ENCODE measurements at regions not wholly inside any gene's neighbourhood (a gene's known extent, or its start where the extent isn't known, plus 50 kb on each side); places are given as distances from the start of the nearest gene placed in this dataset.

DNA sequence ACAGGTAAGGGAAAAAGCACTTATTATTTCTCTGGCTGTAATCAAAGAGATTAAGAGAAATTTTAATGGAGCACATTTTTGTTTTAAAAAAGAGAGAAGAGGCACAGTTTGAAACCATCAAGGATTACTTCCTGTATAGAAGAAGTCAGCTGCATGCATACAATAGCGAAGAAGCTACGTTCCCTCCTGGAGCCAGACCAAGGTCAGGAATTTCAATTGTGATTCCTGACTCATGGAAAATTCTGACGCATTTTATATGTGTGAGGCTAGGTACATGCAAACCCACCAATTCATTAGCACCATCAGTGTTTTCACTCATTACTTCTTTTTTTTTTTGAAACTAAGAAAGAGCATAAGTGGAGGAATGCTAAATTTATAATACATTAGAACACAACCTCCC lies 232.7 kb upstream of the SGK1 start:
- DNase-seq, result no peak
- Mint-ChIP-seq H3K9me3 (no peaks in the 10 kb centered on the region), H3K4me1 (peaks cover 9% of the 10 kb centered on the region), H3K36me3 (ENCODE audit: low read depth) (no peaks in the 10 kb centered on the region), H3K27ac (no peak overlapping the region), H3K4me3 (no peak overlapping the region), H3K27me3 (ENCODE audit: low read depth, poor library complexity) (no peaks in the 10 kb centered on the region)
- TF ChIP-seq, protein P1, sequence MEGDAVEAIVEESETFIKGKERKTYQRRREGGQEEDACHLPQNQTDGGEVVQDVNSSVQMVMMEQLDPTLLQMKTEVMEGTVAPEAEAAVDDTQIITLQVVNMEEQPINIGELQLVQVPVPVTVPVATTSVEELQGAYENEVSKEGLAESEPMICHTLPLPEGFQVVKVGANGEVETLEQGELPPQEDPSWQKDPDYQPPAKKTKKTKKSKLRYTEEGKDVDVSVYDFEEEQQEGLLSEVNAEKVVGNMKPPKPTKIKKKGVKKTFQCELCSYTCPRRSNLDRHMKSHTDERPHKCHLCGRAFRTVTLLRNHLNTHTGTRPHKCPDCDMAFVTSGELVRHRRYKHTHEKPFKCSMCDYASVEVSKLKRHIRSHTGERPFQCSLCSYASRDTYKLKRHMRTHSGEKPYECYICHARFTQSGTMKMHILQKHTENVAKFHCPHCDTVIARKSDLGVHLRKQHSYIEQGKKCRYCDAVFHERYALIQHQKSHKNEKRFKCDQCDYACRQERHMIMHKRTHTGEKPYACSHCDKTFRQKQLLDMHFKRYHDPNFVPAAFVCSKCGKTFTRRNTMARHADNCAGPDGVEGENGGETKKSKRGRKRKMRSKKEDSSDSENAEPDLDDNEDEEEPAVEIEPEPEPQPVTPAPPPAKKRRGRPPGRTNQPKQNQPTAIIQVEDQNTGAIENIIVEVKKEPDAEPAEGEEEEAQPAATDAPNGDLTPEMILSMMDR (IDR thresholded peaks at IDR 0.05), result no peak

DNA sequence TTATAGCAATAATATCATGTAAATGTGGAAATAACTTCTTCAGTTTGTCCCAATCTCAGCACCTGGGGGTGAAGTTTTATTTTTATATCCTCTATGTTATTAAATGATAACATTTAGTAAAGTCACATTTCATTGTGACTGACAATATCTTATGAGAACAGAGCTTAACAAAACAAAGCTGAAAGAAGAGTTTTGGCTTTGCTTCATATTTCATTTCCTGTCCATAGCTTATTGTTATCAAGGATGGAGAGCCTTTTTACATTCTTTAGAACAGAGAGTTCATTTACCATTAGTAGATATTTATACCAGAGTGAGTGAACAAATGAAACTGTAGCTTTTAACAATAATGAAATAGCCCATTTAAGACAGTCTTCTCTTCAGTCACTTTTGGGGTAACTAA lies 231.9 kb upstream of the SGK1 start:
- TF ChIP-seq, protein P1 (IDR thresholded peaks at IDR 0.05), result no peak
- no peaks in the 10 kb centered on the region for H3K27me3 Mint-ChIP-seq (ENCODE audit: low read depth, poor library complexity)
- no peaks in the 10 kb centered on the region for H3K36me3 Mint-ChIP-seq (ENCODE audit: low read depth)
- H3K9me3 Mint-ChIP-seq, result no peaks in the 10 kb centered on the region
- peaks cover 9% of the 10 kb centered on the region for H3K4me1 Mint-ChIP-seq
- no peak overlapping the region for H3K27ac Mint-ChIP-seq
- DNase-seq, result no peak
- H3K4me3 Mint-ChIP-seq, result no peak overlapping the region

DNA sequence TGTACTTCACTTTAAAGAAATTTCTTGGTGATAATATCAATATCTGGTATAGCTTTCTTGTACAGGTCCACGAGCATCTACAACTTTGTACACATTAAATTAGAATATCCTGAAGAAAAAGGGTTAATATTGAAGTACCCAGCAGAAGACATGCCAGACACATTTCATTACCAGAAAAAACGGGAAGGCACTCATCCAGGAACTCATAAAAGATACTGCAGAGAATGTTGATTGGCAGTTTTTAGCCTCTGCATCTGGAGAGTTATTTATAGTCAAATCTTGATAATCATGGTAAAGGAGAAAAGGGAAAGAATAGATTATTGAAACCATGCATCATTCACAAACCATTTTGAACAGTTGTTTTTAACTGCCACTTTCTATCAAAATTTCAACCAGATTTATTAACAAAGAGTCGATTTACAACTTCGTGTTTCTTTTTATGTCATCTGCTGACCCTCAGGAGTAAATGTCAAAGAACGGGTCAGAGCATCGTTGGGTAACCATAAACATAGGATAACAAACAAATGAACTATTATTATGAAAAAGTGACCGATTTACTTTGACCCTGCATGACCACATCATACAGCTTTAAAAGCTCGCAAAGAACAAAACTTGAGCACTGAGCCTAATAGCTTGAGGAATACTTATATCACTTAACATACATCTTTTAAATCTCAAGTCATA lies 229.2 kb upstream of the SGK1 start:
- no peaks in the 10 kb centered on the region for H3K36me3 Mint-ChIP-seq (ENCODE audit: low read depth)
- H3K9me3 Mint-ChIP-seq, result no peaks in the 10 kb centered on the region
- H3K4me1 Mint-ChIP-seq, result peaks cover 9% of the 10 kb centered on the region
- TF ChIP-seq, protein P1 (IDR thresholded peaks at IDR 0.05), result no peak
- no peak overlapping the region for H3K4me3 Mint-ChIP-seq
- H3K27me3 Mint-ChIP-seq (ENCODE audit: low read depth, poor library complexity), result no peaks in the 10 kb centered on the region
- no peak for DNase-seq
- H3K27ac Mint-ChIP-seq, result no peak overlapping the region

- peaks cover 7% of the 10 kb centered on the region for H3K4me1 Mint-ChIP-seq
- no peaks in the 10 kb centered on the region for H3K27me3 Mint-ChIP-seq (ENCODE audit: low read depth, poor library complexity)
- no peaks in the 10 kb centered on the region for H3K36me3 Mint-ChIP-seq (ENCODE audit: low read depth)
- no peak overlapping the region for H3K4me3 Mint-ChIP-seq
- no peak for DNase-seq
- TF ChIP-seq, protein P1 (IDR thresholded peaks at IDR 0.05), result no peak
- H3K9me3 Mint-ChIP-seq, result no peaks in the 10 kb centered on the region
- no peak overlapping the region for H3K27ac Mint-ChIP-seq
Measured at GRCh38 chr6:134544737-134545136, 226.8 kb upstream of the SGK1 start.

DNA sequence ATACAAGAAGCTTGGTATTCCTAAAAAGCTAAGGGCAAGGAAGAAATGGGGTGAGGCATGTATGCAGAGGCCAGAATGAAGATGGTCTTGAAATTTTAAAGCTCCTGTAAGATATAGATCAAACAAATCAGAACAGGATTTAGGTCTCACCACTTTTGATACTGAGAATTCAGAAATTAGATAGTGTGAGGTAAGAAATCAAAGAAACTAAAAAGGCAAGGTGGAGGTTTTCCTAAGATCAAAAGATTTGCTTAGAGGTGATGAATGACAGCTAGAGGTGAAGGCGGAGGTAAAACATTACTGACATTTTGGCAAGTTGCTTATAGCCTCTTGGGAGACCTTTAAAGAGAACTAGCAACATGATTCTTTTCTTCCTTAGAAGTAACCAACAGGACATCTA lies 225.2 kb upstream of the SGK1 start:
- Mint-ChIP-seq H3K27me3 (ENCODE audit: low read depth, poor library complexity) (no peaks in the 10 kb centered on the region), H3K4me3 (no peak overlapping the region), H3K4me1 (peaks cover 8% of the 10 kb centered on the region), H3K9me3 (no peaks in the 10 kb centered on the region), H3K36me3 (ENCODE audit: low read depth) (no peaks in the 10 kb centered on the region), H3K27ac (no peak overlapping the region)
- TF ChIP-seq, protein P1 (IDR thresholded peaks at IDR 0.05), result no peak
- no peak for DNase-seq

DNA sequence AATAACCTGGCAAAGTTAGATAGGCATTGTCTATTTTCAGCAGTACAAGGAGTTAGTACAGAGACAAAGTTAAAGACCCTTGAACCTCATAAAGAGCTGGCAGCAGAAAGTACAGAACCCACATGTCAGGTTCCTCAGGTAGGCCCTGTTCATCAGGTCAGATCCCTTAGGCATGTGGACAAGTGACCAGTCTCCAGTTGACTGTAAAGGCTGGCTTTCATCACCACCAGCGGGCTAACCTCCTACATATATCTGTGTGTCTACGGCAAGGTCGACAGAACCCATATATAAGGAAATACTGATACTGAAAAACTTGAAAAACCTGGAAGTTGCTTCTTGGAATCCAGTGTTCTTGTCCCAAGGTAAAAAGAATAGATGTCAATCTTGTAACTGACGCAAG lies 223.1 kb upstream of the SGK1 start:
- no peak for DNase-seq
- Mint-ChIP-seq H3K36me3 (ENCODE audit: low read depth) (no peaks in the 10 kb centered on the region), H3K27me3 (ENCODE audit: low read depth, poor library complexity) (no peaks in the 10 kb centered on the region), H3K4me3 (no peak overlapping the region), H3K4me1 (peaks cover 8% of the 10 kb centered on the region), H3K27ac (no peak overlapping the region), H3K9me3 (no peaks in the 10 kb centered on the region)
- TF ChIP-seq, protein P1 (IDR thresholded peaks at IDR 0.05), result no peak
